ENCODE measurements at regions not wholly inside any gene's neighbourhood (a gene's known extent, or its start where the extent isn't known, plus 50 kb on each side); places are given as distances from the start of the nearest gene placed in this dataset.

- TF ChIP-seq EZH2 (IDR thresholded peaks at IDR 0.05) (no peak), CTCF (IDR thresholded peaks at IDR 0.05) (no peak), EZH2phosphoT487 (IDR thresholded peaks at IDR 0.05) (no peak)
These were observed 200.5 kb upstream of the HDAC4 start for GRCh38 chr2:239601201-239601851.

Measured in neural progenitor cell (in vitro differentiated cells).